ENCODE measurements at regions not wholly inside any gene's neighbourhood (a gene's known extent, or its start where the extent isn't known, plus 50 kb on each side); places are given as distances from the start of the nearest gene placed in this dataset.

DNA sequence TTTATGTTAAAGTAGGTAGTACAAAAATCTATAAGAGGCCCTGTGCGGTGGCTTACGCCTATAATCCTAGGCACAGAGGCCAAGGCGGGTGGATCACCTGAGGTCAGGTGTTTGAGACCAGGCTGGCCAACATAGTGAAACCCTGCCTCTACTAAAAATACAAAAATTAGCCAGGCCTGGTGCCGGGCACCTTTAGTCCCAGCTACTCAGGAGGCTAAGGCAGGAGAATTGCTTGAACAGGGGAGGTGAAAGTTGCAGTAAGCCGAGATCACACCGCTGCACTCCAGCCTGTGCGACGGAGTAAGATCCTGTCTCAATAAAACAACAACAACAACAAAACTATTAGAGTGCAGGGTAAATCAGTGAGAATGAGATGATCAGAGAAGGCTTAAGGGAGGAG lies 634.5 kb downstream of the NR2F1-AS1 start (continued):
- TF ChIP-seq, protein P1, sequence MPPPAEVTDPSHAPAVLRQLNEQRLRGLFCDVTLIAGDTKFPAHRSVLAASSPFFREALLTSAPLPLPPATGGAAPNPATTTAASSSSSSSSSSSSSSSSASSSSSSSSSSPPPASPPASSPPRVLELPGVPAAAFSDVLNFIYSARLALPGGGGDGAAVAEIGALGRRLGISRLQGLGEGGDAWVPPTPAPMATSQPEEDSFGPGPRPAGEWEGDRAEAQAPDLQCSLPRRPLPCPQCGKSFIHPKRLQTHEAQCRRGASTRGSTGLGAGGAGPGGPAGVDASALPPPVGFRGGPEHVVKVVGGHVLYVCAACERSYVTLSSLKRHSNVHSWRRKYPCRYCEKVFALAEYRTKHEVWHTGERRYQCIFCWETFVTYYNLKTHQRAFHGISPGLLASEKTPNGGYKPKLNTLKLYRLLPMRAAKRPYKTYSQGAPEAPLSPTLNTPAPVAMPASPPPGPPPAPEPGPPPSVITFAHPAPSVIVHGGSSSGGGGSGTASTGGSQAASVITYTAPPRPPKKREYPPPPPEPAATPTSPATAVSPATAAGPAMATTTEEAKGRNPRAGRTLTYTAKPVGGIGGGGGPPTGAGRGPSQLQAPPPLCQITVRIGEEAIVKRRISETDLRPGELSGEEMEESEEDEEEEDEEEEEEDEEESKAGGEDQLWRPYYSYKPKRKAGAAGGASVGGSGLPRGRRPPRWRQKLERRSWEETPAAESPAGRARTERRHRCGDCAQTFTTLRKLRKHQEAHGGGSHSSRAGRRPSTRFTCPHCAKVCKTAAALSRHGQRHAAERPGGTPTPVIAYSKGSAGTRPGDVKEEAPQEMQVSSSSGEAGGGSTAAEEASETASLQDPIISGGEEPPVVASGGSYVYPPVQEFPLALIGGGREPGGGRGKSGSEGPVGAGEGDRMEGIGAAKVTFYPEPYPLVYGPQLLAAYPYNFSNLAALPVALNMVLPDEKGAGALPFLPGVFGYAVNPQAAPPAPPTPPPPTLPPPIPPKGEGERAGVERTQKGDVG (CRISPR knock-in tag; IDR thresholded peaks at IDR 0.05), result no peak
- TF ChIP-seq, protein P2, sequence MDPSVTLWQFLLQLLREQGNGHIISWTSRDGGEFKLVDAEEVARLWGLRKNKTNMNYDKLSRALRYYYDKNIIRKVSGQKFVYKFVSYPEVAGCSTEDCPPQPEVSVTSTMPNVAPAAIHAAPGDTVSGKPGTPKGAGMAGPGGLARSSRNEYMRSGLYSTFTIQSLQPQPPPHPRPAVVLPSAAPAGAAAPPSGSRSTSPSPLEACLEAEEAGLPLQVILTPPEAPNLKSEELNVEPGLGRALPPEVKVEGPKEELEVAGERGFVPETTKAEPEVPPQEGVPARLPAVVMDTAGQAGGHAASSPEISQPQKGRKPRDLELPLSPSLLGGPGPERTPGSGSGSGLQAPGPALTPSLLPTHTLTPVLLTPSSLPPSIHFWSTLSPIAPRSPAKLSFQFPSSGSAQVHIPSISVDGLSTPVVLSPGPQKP (IDR thresholded peaks at IDR 0.05; ENCODE audit: low read depth, low read length), result no peak
- TF ChIP-seq POU2F2 (IDR thresholded peaks at IDR 0.05; ENCODE audit: borderline replicate concordance, low read depth, low read length) (no peak), HDGF (IDR thresholded peaks at IDR 0.05) (no peak)
- TF ChIP-seq, protein P3, sequence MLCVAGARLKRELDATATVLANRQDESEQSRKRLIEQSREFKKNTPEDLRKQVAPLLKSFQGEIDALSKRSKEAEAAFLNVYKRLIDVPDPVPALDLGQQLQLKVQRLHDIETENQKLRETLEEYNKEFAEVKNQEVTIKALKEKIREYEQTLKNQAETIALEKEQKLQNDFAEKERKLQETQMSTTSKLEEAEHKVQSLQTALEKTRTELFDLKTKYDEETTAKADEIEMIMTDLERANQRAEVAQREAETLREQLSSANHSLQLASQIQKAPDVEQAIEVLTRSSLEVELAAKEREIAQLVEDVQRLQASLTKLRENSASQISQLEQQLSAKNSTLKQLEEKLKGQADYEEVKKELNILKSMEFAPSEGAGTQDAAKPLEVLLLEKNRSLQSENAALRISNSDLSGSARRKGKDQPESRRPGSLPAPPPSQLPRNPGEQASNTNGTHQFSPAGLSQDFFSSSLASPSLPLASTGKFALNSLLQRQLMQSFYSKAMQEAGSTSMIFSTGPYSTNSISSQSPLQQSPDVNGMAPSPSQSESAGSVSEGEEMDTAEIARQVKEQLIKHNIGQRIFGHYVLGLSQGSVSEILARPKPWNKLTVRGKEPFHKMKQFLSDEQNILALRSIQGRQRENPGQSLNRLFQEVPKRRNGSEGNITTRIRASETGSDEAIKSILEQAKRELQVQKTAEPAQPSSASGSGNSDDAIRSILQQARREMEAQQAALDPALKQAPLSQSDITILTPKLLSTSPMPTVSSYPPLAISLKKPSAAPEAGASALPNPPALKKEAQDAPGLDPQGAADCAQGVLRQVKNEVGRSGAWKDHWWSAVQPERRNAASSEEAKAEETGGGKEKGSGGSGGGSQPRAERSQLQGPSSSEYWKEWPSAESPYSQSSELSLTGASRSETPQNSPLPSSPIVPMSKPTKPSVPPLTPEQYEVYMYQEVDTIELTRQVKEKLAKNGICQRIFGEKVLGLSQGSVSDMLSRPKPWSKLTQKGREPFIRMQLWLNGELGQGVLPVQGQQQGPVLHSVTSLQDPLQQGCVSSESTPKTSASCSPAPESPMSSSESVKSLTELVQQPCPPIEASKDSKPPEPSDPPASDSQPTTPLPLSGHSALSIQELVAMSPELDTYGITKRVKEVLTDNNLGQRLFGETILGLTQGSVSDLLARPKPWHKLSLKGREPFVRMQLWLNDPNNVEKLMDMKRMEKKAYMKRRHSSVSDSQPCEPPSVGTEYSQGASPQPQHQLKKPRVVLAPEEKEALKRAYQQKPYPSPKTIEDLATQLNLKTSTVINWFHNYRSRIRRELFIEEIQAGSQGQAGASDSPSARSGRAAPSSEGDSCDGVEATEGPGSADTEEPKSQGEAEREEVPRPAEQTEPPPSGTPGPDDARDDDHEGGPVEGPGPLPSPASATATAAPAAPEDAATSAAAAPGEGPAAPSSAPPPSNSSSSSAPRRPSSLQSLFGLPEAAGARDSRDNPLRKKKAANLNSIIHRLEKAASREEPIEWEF (IDR thresholded peaks at IDR 0.05; ENCODE audit: insufficient replicate concordance, low read depth, low read length), result no peak

All from GM12878 (cell line).